ENCODE measurements at regions not wholly inside any gene's neighbourhood (a gene's known extent, or its start where the extent isn't known, plus 50 kb on each side); places are given as distances from the start of the nearest gene placed in this dataset.

- DNase-seq (ENCODE audit: low read depth) = no peak
Observed at GRCh38 chr5:160511280-160511929, 89.8 kb downstream of the PTTG1 start.
